ENCODE measurements at regions not wholly inside any gene's neighbourhood (a gene's known extent, or its start where the extent isn't known, plus 50 kb on each side); places are given as distances from the start of the nearest gene placed in this dataset.

DNA sequence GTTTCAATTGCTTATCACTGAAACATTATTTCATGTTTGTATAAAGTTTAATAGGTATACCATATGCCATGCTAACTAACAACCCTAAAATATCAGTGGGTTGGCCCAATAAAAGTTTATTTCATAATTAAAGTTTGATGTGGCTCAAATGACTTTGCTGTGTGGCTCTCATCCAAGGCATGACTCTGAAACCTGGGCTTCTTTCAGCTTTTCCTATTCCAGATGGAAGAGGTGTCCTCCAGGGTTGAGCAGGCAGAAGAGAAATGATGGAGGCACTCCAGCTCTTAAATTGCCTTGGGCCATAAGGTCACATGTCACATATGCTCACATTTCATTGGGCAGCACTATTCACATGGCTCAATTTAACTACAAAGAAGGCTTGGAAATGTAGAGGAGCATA, 101.9 kb downstream of the MACIR start:
- H4K20me1 ChIP-seq (ENCODE audit: low read depth, low read length), result no peaks in the 10 kb centered on the region
- H3K9me3 ChIP-seq (ENCODE audit: insufficient read depth, low read length), result no peaks in the 10 kb centered on the region
- H3K27ac ChIP-seq (ENCODE audit: low read depth, low read length), result no peak overlapping the region
- TF ChIP-seq, protein P1, sequence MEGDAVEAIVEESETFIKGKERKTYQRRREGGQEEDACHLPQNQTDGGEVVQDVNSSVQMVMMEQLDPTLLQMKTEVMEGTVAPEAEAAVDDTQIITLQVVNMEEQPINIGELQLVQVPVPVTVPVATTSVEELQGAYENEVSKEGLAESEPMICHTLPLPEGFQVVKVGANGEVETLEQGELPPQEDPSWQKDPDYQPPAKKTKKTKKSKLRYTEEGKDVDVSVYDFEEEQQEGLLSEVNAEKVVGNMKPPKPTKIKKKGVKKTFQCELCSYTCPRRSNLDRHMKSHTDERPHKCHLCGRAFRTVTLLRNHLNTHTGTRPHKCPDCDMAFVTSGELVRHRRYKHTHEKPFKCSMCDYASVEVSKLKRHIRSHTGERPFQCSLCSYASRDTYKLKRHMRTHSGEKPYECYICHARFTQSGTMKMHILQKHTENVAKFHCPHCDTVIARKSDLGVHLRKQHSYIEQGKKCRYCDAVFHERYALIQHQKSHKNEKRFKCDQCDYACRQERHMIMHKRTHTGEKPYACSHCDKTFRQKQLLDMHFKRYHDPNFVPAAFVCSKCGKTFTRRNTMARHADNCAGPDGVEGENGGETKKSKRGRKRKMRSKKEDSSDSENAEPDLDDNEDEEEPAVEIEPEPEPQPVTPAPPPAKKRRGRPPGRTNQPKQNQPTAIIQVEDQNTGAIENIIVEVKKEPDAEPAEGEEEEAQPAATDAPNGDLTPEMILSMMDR (IDR thresholded peaks at IDR 0.05; ENCODE audit: insufficient read depth, low read length, poor library complexity, severe bottlenecking), result no peak
- no peak for TF ChIP-seq EZH2phosphoT487 (conservative IDR thresholded peaks at IDR 0.05; ENCODE audit: low read length)
- H3K9ac ChIP-seq (ENCODE audit: low read length), result no peak overlapping the region
- H3K4me3 ChIP-seq (ENCODE audit: insufficient read depth, low read length, poor library complexity, severe bottlenecking), result no peak overlapping the region
- H3K27me3 ChIP-seq (ENCODE audit: low read length), result no peaks in the 10 kb centered on the region
- H3F3A ChIP-seq (ENCODE audit: insufficient read depth), result no peaks in the 10 kb centered on the region
- no peaks in the 10 kb centered on the region for H3K36me3 ChIP-seq (ENCODE audit: low read length)
- no peaks in the 10 kb centered on the region for H3K79me2 ChIP-seq (ENCODE audit: insufficient read depth, low read length)
- H2AFZ ChIP-seq (ENCODE audit: low read depth, low read length, severe bottlenecking), result no peak overlapping the region
- no peak overlapping the region for H3K4me2 ChIP-seq (ENCODE audit: low read depth, low read length, poor library complexity, severe bottlenecking)
- no peaks in the 10 kb centered on the region for H3K9me2 ChIP-seq (replicated peaks; ENCODE audit: insufficient read depth, low read length)

DNA sequence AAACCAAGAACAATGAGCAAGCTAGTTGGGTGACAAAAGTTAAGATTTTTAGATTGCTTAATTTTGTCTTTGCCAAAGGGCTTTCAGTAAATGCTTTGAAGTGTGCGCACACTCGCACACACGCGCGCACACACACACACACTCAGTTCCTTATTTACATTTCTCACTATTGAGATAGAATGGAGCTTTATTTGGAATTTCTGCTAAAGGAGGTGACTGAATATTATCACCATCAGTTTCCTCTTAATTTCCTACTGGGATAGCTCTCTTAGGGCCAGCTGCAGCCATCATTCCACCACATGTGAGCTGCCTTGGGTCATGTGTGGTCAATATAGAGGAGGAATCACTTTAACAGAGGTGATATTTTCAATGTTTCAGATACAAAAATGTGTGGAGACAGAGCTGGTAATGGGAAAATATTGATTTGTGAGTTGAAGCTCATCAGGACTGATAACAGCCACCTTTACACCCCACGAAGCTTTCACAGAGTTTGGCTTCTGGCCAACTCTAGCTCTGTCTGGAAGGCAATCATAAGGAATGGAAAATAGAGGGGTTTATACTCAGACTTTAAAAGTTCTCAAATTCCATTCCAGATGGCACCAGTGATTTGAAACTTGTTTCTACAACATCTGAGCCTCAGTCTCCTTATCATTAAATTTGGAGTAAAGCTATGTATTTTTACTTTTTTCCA, 99.9 kb downstream of the MACIR start:
- Histone ChIP-seq H3K79me2 (ENCODE audit: insufficient read depth, low read length) (no peaks in the 10 kb centered on the region), H3K4me3 (ENCODE audit: insufficient read depth, low read length, poor library complexity, severe bottlenecking) (no peak overlapping the region), H3K36me3 (ENCODE audit: low read length) (no peaks in the 10 kb centered on the region), H3K9ac (ENCODE audit: low read length) (no peak overlapping the region), H4K20me1 (ENCODE audit: low read depth, low read length) (no peaks in the 10 kb centered on the region), H3K9me3 (ENCODE audit: insufficient read depth, low read length) (no peaks in the 10 kb centered on the region), H3K27me3 (ENCODE audit: low read length) (no peaks in the 10 kb centered on the region), H3K4me2 (ENCODE audit: low read depth, low read length, poor library complexity, severe bottlenecking) (no peak overlapping the region), H3K27ac (ENCODE audit: low read depth, low read length) (no peak overlapping the region), H3F3A (ENCODE audit: insufficient read depth) (no peaks in the 10 kb centered on the region), H3K9me2 (replicated peaks; ENCODE audit: insufficient read depth, low read length) (no peaks in the 10 kb centered on the region), H2AFZ (ENCODE audit: low read depth, low read length, severe bottlenecking) (no peak overlapping the region)
- TF ChIP-seq EZH2phosphoT487 (conservative IDR thresholded peaks at IDR 0.05; ENCODE audit: low read length), result no peak
- TF ChIP-seq, protein P1 (IDR thresholded peaks at IDR 0.05; ENCODE audit: insufficient read depth, low read length, poor library complexity, severe bottlenecking), result no peak

DNA sequence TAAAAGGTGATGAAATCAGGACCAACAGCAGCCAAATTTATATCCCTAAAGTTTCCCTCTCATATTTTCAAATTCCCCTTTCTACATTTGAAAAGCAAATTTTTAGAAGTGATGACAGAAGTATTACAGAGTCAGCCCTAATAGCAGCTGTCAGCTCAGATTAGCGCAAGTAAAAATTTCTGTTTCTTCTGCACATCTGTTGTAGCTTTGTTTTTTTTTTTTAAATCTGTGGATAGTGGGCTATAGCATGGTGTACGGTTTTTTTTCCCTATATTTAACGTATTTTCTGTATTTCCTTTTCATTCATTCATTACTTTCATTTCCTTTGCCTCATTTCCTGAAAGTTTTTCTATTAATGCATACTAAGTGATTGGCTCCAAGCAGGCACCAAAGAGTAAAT, 99.1 kb downstream of the MACIR start:
- H3K79me2 ChIP-seq (ENCODE audit: insufficient read depth, low read length), result no peaks in the 10 kb centered on the region
- no peaks in the 10 kb centered on the region for H3K9me2 ChIP-seq (replicated peaks; ENCODE audit: insufficient read depth, low read length)
- no peak overlapping the region for H3K4me2 ChIP-seq (ENCODE audit: low read depth, low read length, poor library complexity, severe bottlenecking)
- no peaks in the 10 kb centered on the region for H3K27me3 ChIP-seq (ENCODE audit: low read length)
- H2AFZ ChIP-seq (ENCODE audit: low read depth, low read length, severe bottlenecking), result no peak overlapping the region
- H3K9me3 ChIP-seq (ENCODE audit: insufficient read depth, low read length), result no peaks in the 10 kb centered on the region
- no peaks in the 10 kb centered on the region for H3K36me3 ChIP-seq (ENCODE audit: low read length)
- no peak overlapping the region for H3K4me3 ChIP-seq (ENCODE audit: insufficient read depth, low read length, poor library complexity, severe bottlenecking)
- no peak for TF ChIP-seq EZH2phosphoT487 (conservative IDR thresholded peaks at IDR 0.05; ENCODE audit: low read length)
- TF ChIP-seq, protein P1 (IDR thresholded peaks at IDR 0.05; ENCODE audit: insufficient read depth, low read length, poor library complexity, severe bottlenecking), result no peak
- no peak overlapping the region for H3K27ac ChIP-seq (ENCODE audit: low read depth, low read length)
- no peaks in the 10 kb centered on the region for H3F3A ChIP-seq (ENCODE audit: insufficient read depth)
- no peak overlapping the region for H3K9ac ChIP-seq (ENCODE audit: low read length)
- no peaks in the 10 kb centered on the region for H4K20me1 ChIP-seq (ENCODE audit: low read depth, low read length)

All from SU-DHL-6 (cell line).